WTC11 (cell line): ENCODE measurements at regions not wholly inside any gene's neighbourhood (a gene's known extent, or its start where the extent isn't known, plus 50 kb on each side); places are given as distances from the start of the nearest gene placed in this dataset.

ENCODE experiments used
- ATAC-seq: fragments of 200-7000 bp; cut with Tn5 transposase; 2 replicates; pipeline ENCODE4 v1.10.0; 2021; ENCODE audit warnings: mild to moderate bottlenecking, moderate library complexity
- CTCF ChIA-PET: fragments of 300-600 bp; sonication (Branson Sonifier 250); formaldehyde crosslinking; loops from one replicate; lab custom pipeline; 2021; ENCODE audit warnings: antibody characterized with exemption; lab: Charles Lee
- POLR2A ChIA-PET: fragments of 350-600 bp; sonication (Branson Sonifier 250); formaldehyde crosslinking; loops from one replicate; lab custom pipeline; 2021; ENCODE audit warnings: antibody characterized with exemption; lab: Charles Lee
- DNase-seq: peaks from one replicate; pipeline ENCODE4 v3.0.0; 2021; ENCODE audit warnings: low spot score
- H3K27ac Mint-ChIP-seq: 2 replicates; pipeline ENCODE4 v1.8.0; 2021; ENCODE audit warnings: mixed read lengths
- H3K27me3 Mint-ChIP-seq: 2 replicates; pipeline ENCODE4 v1.8.0; 2021; ENCODE audit warnings: low read depth, mild to moderate bottlenecking, moderate library complexity, mixed read lengths
- H3K36me3 Mint-ChIP-seq: 2 replicates; pipeline ENCODE4 v1.8.0; 2021; ENCODE audit warnings: mixed read lengths
- H3K4me1 Mint-ChIP-seq: 2 replicates; pipeline ENCODE4 v1.8.0; 2022; ENCODE audit warnings: mixed read lengths
- H3K4me3 Mint-ChIP-seq: 2 replicates; pipeline ENCODE4 v1.8.0; 2021; ENCODE audit warnings: mild to moderate bottlenecking, moderate library complexity, mixed read lengths
- H3K9me3 Mint-ChIP-seq: 2 replicates; pipeline ENCODE4 v1.8.0; 2021; ENCODE audit warnings: mixed read lengths
- CBFB ChIP-seq: sonication (generic); formaldehyde crosslinking; IDR thresholded peaks from 2 replicates; pipeline ENCODE4 v1.8.1; 2022; ENCODE audit warnings: mild to moderate bottlenecking, low read depth, missing genetic modification reagents
- EMX1 ChIP-seq: fragments of 250-450 bp; sonication (Bioruptor Pico); IDR thresholded peaks from 2 replicates; pipeline ENCODE4 v1.8.0; 2021; ENCODE audit warnings: mild to moderate bottlenecking
- FOXJ3 ChIP-seq: sonication (generic); formaldehyde crosslinking; IDR thresholded peaks from 2 replicates; pipeline ENCODE4 v1.9.0; 2021; ENCODE audit warnings: missing genetic modification reagents, mild to moderate bottlenecking, borderline replicate concordance
- HMGA2 ChIP-seq: fragments of 250-450 bp; sonication (Bioruptor Pico); IDR thresholded peaks from 2 replicates; pipeline ENCODE4 v1.4.0; 2021; ENCODE audit warnings: mild to moderate bottlenecking, moderate library complexity
- JAZF1 ChIP-seq: fragments of 250-450 bp; sonication (Bioruptor Pico); IDR thresholded peaks from 2 replicates; pipeline ENCODE4 v1.9.0; 2021; ENCODE audit warnings: moderate library complexity, mild to moderate bottlenecking, inconsistent platforms
- KAT7 ChIP-seq: sonication (generic); formaldehyde crosslinking; IDR thresholded peaks from 2 replicates; pipeline ENCODE4 v1.8.1; 2023; ENCODE audit warnings: missing genetic modification reagents, mild to moderate bottlenecking, borderline replicate concordance
- MYBL2 ChIP-seq: sonication (generic); formaldehyde crosslinking; IDR thresholded peaks from 2 replicates; pipeline ENCODE4 v1.8.1; 2023; ENCODE audit warnings: mild to moderate bottlenecking, moderate library complexity, missing genetic modification reagents
- NFE2L1 ChIP-seq: sonication (generic); formaldehyde crosslinking; IDR thresholded peaks from 2 replicates; pipeline ENCODE4 v1.8.1; 2023; ENCODE audit warnings: missing genetic modification reagents
- NR2C2 ChIP-seq: sonication (generic); formaldehyde crosslinking; IDR thresholded peaks from 2 replicates; pipeline ENCODE4 v1.8.0; 2022; ENCODE audit warnings: mild to moderate bottlenecking, missing genetic modification reagents
- TCF7 ChIP-seq: sonication (generic); formaldehyde crosslinking; IDR thresholded peaks from 2 replicates; pipeline ENCODE4 v1.8.0; 2022; ENCODE audit warnings: mild to moderate bottlenecking, low read depth, missing genetic modification reagents, moderate library complexity
- TP53 ChIP-seq: sonication (generic); formaldehyde crosslinking; IDR thresholded peaks from 2 replicates; pipeline ENCODE4 v1.8.1; 2023; ENCODE audit warnings: mild to moderate bottlenecking, missing genetic modification reagents
- ZNF138 ChIP-seq: sonication (generic); formaldehyde crosslinking; conservative IDR thresholded peaks from 2 replicates; pipeline ENCODE4 v1.8.1; 2022; ENCODE audit warnings: mild to moderate bottlenecking, moderate library complexity, missing genetic modification reagents
- ZNF396 ChIP-seq: fragments of 250-450 bp; sonication (Bioruptor Pico); IDR thresholded peaks from 2 replicates; pipeline ENCODE4 v1.8.0; 2021; ENCODE audit warnings: mild to moderate bottlenecking, moderate library complexity, borderline replicate concordance
- ZNF671 ChIP-seq: fragments of 250-450 bp; sonication (Bioruptor Pico); IDR thresholded peaks from 2 replicates; pipeline ENCODE4 v1.8.0; 2021; ENCODE audit warnings: mild to moderate bottlenecking
- TF ChIP-seq, protein P1 (sequence below): sonication (generic); formaldehyde crosslinking; IDR thresholded peaks from 2 replicates; pipeline ENCODE4 v1.8.1; 2023; ENCODE audit warnings: mild to moderate bottlenecking, missing genetic modification reagents
- TF ChIP-seq, protein P2 (sequence below): sonication (generic); formaldehyde crosslinking; IDR thresholded peaks from 2 replicates; pipeline ENCODE4 v1.8.0; 2022; ENCODE audit warnings: mild to moderate bottlenecking, missing genetic modification reagents
- TF ChIP-seq, protein P3 (sequence below): fragments of 200-600 bp; IDR thresholded peaks from 2 replicates; pipeline ENCODE4 v1.8.0; 2022; ENCODE audit warnings: antibody characterized with exemption
- TF ChIP-seq, protein P4 (sequence below): sonication (generic); formaldehyde crosslinking; IDR thresholded peaks from 2 replicates; pipeline ENCODE4 v1.8.0; 2022; ENCODE audit warnings: mild to moderate bottlenecking, missing genetic modification reagents
- TF ChIP-seq, protein P5 (sequence below): sonication (generic); formaldehyde crosslinking; IDR thresholded peaks from 2 replicates; pipeline ENCODE4 v1.8.0; 2023; ENCODE audit warnings: missing genetic modification reagents

DNA sequence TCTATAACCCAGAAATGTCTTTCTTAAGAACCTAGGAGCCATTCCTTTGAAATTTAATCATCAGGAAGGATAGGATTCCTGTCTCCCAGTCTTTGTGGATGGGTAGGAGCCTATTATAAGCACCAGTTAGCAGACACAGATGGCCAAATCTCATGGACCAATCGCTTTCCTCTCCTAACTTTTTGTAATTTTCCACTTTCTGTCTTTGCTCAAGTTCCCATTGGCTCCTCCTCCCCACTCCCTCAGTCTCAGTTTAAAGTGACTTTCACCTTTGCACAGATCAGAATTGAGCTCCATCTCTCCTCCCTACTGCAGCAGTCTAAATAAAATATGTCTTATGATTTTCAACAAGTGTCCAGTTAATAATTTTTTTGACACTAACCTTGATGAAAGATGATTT is 192.3 kb downstream of the HS3ST3A1 start:
- H3K4me1 Mint-ChIP-seq, result peaks cover 19% of the 10 kb centered on the region
- no peaks in the 10 kb centered on the region for H3K36me3 Mint-ChIP-seq
- DNase-seq, result no peak
- no peak for ATAC-seq
- no peaks in the 10 kb centered on the region for H3K9me3 Mint-ChIP-seq
- H3K27me3 Mint-ChIP-seq, result no peaks in the 10 kb centered on the region
- ChIA-PET POLR2A (no interaction called here), CTCF (no interaction called here)
- no peak overlapping the region for H3K27ac Mint-ChIP-seq
- TF ChIP-seq ZNF138 (CRISPR knock-in tag) (no peak), CBFB (CRISPR knock-in tag) (no peak)
- no peak overlapping the region for H3K4me3 Mint-ChIP-seq

DNA sequence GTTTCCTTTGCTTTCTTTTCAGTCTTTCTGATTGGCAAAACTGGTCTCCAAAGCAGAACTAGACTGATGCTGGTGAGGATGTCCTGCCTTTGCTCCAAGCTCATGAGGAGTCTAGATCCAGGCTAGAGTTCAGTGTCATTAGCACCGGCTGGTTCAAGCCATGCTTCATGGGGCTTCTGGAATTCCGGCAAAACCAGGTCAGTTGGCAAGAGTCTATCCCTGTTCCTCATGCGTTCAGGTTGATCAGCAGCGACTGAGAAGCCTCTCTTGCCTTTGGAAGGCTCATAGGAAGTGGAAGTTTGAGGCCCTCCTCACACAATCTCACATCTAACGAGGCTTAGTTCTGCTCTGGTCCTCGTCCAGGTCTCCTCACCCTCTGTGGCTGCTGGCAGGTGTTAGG is 194.3 kb downstream of the HS3ST3A1 start:
- Mint-ChIP-seq H3K36me3 (no peaks in the 10 kb centered on the region), H3K27me3 (no peaks in the 10 kb centered on the region; the same call in 1 of the 2 replicates), H3K27ac (no peak overlapping the region), H3K4me3 (no peak overlapping the region), H3K9me3 (peaks cover 4% of the 10 kb centered on the region; the same call in 1 of the 2 replicates), H3K4me1 (peaks cover 33% of the 10 kb centered on the region)
- TF ChIP-seq JAZF1 (CRISPR knock-in tag) (no peak), EMX1 (CRISPR knock-in tag) (no peak), NFE2L1 (CRISPR knock-in tag) (no peak), ZNF396 (CRISPR knock-in tag) (no peak), FOXJ3 (CRISPR knock-in tag) (no peak), TCF7 (CRISPR knock-in tag) (no peak), NR2C2 (CRISPR knock-in tag) (no peak), ZNF671 (CRISPR knock-in tag) (no peak), KAT7 (CRISPR knock-in tag) (no peak), HMGA2 (no peak), MYBL2 (CRISPR knock-in tag) (no peak), TP53 (CRISPR knock-in tag) (no peak)
- TF ChIP-seq, protein P1, sequence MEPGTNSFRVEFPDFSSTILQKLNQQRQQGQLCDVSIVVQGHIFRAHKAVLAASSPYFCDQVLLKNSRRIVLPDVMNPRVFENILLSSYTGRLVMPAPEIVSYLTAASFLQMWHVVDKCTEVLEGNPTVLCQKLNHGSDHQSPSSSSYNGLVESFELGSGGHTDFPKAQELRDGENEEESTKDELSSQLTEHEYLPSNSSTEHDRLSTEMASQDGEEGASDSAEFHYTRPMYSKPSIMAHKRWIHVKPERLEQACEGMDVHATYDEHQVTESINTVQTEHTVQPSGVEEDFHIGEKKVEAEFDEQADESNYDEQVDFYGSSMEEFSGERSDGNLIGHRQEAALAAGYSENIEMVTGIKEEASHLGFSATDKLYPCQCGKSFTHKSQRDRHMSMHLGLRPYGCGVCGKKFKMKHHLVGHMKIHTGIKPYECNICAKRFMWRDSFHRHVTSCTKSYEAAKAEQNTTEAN (CRISPR knock-in tag), result no peak
- TF ChIP-seq, protein P2, sequence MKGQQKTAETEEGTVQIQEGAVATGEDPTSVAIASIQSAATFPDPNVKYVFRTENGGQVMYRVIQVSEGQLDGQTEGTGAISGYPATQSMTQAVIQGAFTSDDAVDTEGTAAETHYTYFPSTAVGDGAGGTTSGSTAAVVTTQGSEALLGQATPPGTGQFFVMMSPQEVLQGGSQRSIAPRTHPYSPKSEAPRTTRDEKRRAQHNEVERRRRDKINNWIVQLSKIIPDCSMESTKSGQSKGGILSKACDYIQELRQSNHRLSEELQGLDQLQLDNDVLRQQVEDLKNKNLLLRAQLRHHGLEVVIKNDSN, result no peak
- TF ChIP-seq, protein P3, sequence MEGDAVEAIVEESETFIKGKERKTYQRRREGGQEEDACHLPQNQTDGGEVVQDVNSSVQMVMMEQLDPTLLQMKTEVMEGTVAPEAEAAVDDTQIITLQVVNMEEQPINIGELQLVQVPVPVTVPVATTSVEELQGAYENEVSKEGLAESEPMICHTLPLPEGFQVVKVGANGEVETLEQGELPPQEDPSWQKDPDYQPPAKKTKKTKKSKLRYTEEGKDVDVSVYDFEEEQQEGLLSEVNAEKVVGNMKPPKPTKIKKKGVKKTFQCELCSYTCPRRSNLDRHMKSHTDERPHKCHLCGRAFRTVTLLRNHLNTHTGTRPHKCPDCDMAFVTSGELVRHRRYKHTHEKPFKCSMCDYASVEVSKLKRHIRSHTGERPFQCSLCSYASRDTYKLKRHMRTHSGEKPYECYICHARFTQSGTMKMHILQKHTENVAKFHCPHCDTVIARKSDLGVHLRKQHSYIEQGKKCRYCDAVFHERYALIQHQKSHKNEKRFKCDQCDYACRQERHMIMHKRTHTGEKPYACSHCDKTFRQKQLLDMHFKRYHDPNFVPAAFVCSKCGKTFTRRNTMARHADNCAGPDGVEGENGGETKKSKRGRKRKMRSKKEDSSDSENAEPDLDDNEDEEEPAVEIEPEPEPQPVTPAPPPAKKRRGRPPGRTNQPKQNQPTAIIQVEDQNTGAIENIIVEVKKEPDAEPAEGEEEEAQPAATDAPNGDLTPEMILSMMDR, result no peak
- TF ChIP-seq, protein P4, sequence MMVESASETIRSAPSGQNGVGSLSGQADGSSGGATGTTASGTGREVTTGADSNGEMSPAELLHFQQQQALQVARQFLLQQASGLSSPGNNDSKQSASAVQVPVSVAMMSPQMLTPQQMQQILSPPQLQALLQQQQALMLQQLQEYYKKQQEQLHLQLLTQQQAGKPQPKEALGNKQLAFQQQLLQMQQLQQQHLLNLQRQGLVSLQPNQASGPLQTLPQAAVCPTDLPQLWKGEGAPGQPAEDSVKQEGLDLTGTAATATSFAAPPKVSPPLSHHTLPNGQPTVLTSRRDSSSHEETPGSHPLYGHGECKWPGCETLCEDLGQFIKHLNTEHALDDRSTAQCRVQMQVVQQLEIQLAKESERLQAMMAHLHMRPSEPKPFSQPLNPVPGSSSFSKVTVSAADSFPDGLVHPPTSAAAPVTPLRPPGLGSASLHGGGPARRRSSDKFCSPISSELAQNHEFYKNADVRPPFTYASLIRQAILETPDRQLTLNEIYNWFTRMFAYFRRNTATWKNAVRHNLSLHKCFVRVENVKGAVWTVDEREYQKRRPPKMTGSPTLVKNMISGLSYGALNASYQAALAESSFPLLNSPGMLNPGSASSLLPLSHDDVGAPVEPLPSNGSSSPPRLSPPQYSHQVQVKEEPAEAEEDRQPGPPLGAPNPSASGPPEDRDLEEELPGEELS, result no peak
- TF ChIP-seq, protein P5, sequence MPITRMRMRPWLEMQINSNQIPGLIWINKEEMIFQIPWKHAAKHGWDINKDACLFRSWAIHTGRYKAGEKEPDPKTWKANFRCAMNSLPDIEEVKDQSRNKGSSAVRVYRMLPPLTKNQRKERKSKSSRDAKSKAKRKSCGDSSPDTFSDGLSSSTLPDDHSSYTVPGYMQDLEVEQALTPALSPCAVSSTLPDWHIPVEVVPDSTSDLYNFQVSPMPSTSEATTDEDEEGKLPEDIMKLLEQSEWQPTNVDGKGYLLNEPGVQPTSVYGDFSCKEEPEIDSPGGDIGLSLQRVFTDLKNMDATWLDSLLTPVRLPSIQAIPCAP, result no peak
- ChIA-PET POLR2A (no interaction called here), CTCF (no interaction called here)
- ATAC-seq (no peak), DNase-seq (no peak)
